Progenitor cell of endocrine pancreas (in vitro differentiated cells): ENCODE measurements at regions not wholly inside any gene's neighbourhood (a gene's known extent, or its start where the extent isn't known, plus 50 kb on each side); places are given as distances from the start of the nearest gene placed in this dataset.

Experiments
- DNase-seq: peaks from one replicate; pipeline ENCODE4 v3.0.0; 2021; ENCODE audit warnings: low spot score; ENCODE audit not compliant: unreplicated experiment
- H3K27ac Mint-ChIP-seq: 2 replicates; pipeline ENCODE4 v1.8.0; 2021; ENCODE audit warnings: mild to moderate bottlenecking, moderate library complexity, mixed read lengths
- H3K27me3 Mint-ChIP-seq: 2 replicates; pipeline ENCODE4 v1.8.0; 2021; ENCODE audit warnings: mixed read lengths
- H3K36me3 Mint-ChIP-seq: 2 replicates; pipeline ENCODE4 v1.8.0; 2022; ENCODE audit warnings: mixed read lengths; ENCODE audit not compliant: insufficient read depth
- H3K4me1 Mint-ChIP-seq: 2 replicates; pipeline ENCODE4 v1.8.0; 2021; ENCODE audit warnings: low read depth, mixed read lengths
- H3K4me3 Mint-ChIP-seq: 2 replicates; pipeline ENCODE4 v1.8.0; 2021; ENCODE audit warnings: low read depth, mild to moderate bottlenecking, moderate library complexity, mixed read lengths
- H3K9me3 Mint-ChIP-seq: 2 replicates; pipeline ENCODE4 v1.8.0; 2021; ENCODE audit warnings: low read depth, mixed read lengths
- CTCF ChIP-seq: fragments of 200-600 bp; sonication (generic); IDR thresholded peaks from one replicate; pipeline ENCODE4 v1.5.0; 2021; ENCODE audit warnings: antibody characterized with exemption, mild to moderate bottlenecking; ENCODE audit not compliant: unreplicated experiment

GRCh38 chr15:60221356-60221755 lies 176.4 kb downstream of the ANXA2 start:
- Mint-ChIP-seq H3K4me1 (peaks cover 4% of the 10 kb centered on the region), H3K36me3 (no peaks in the 10 kb centered on the region), H3K27me3 (peaks cover 30% of the 10 kb centered on the region), H3K9me3 (no peaks in the 10 kb centered on the region), H3K27ac (no peak overlapping the region), H3K4me3 (no peak overlapping the region)
- DNase-seq: no peak
- no peak for TF ChIP-seq CTCF

- Mint-ChIP-seq H3K4me1 (peaks cover 10% of the 10 kb centered on the region), H3K9me3 (no peaks in the 10 kb centered on the region), H3K4me3 (no peak overlapping the region), H3K27ac (no peak overlapping the region), H3K36me3 (no peaks in the 10 kb centered on the region), H3K27me3 (peaks cover 31% of the 10 kb centered on the region)
- TF ChIP-seq CTCF: no peak
- DNase-seq: no peak
Observed at GRCh38 chr15:60222404-60222803, 175.4 kb downstream of the ANXA2 start.

- Mint-ChIP-seq H3K27ac (no peak overlapping the region), H3K27me3 (peaks cover 31% of the 10 kb centered on the region), H3K4me1 (peaks cover 10% of the 10 kb centered on the region), H3K4me3 (no peak overlapping the region), H3K9me3 (no peaks in the 10 kb centered on the region), H3K36me3 (no peaks in the 10 kb centered on the region)
- TF ChIP-seq CTCF: no peak
- no peak for DNase-seq
Observed at GRCh38 chr15:60223176-60223575, 174.6 kb downstream of the ANXA2 start.

GRCh38 chr15:60226924-60227323 lies 170.9 kb downstream of the ANXA2 start:
- H3K27me3 Mint-ChIP-seq: peaks cover 30% of the 10 kb centered on the region

GRCh38 chr15:60228101-60228500 lies 169.7 kb downstream of the ANXA2 start:
- no peak for DNase-seq
- Mint-ChIP-seq H3K27me3 (peaks cover 27% of the 10 kb centered on the region), H3K27ac (no peak overlapping the region), H3K9me3 (no peaks in the 10 kb centered on the region), H3K4me3 (no peak overlapping the region), H3K4me1 (peaks cover 7% of the 10 kb centered on the region), H3K36me3 (no peaks in the 10 kb centered on the region)
- no peak for TF ChIP-seq CTCF

More at GRCh38 chr15:60226924-60227323, 170.9 kb downstream of the ANXA2 start:
- DNase-seq: no peak
- H3K27ac Mint-ChIP-seq: no peak overlapping the region
- H3K4me3 Mint-ChIP-seq: no peak overlapping the region
- no peak for TF ChIP-seq CTCF
- no peaks in the 10 kb centered on the region for H3K9me3 Mint-ChIP-seq
- H3K36me3 Mint-ChIP-seq: no peaks in the 10 kb centered on the region
- H3K4me1 Mint-ChIP-seq: peaks cover 10% of the 10 kb centered on the region

GRCh38 chr15:60228619-60229018 lies 169.2 kb downstream of the ANXA2 start:
- H3K4me3 Mint-ChIP-seq: no peak overlapping the region
- peaks cover 5% of the 10 kb centered on the region for H3K4me1 Mint-ChIP-seq
- H3K9me3 Mint-ChIP-seq: no peaks in the 10 kb centered on the region
- no peak for DNase-seq
- H3K27ac Mint-ChIP-seq: no peak overlapping the region
- H3K36me3 Mint-ChIP-seq: no peaks in the 10 kb centered on the region
- TF ChIP-seq CTCF: no peak
- peaks cover 23% of the 10 kb centered on the region for H3K27me3 Mint-ChIP-seq
